HFFc6 (cell line): ENCODE measurements at regions not wholly inside any gene's neighbourhood (a gene's known extent, or its start where the extent isn't known, plus 50 kb on each side); places are given as distances from the start of the nearest gene placed in this dataset.

ENCODE experiments used
- DNase-seq: peaks from one replicate; pipeline ENCODE4 v3.0.0-alpha.2; 2018
- H3K27ac Mint-ChIP-seq: 2 replicates; pipeline ENCODE4 v1.8.0; 2020; ENCODE audit warnings: mild to moderate bottlenecking, mixed read lengths
- H3K27me3 Mint-ChIP-seq: 2 replicates; pipeline ENCODE4 v1.8.0; 2021; ENCODE audit warnings: mild to moderate bottlenecking, moderate library complexity, mixed read lengths; ENCODE audit not compliant: insufficient read depth
- H3K36me3 Mint-ChIP-seq: 2 replicates; pipeline ENCODE4 v1.8.0; 2021; ENCODE audit warnings: low read depth, mixed read lengths
- H3K4me1 Mint-ChIP-seq: 2 replicates; pipeline ENCODE4 v1.8.0; 2020; ENCODE audit warnings: low read depth, mixed read lengths
- H3K4me3 Mint-ChIP-seq: 2 replicates; pipeline ENCODE4 v1.8.0; 2020; ENCODE audit warnings: mild to moderate bottlenecking, moderate library complexity, mixed read lengths
- H3K9me3 Mint-ChIP-seq: 2 replicates; pipeline ENCODE4 v1.8.0; 2020; ENCODE audit warnings: mild to moderate bottlenecking, mixed read lengths
- TF ChIP-seq, protein P1 (sequence below): fragments of 200-600 bp; sonication (generic); IDR thresholded peaks from 2 replicates; pipeline ENCODE4 v1.5.0; 2021; ENCODE audit warnings: antibody characterized with exemption, mild to moderate bottlenecking

GRCh38 chrX:40167850-40168479 is 70.2 kb upstream of the BCOR start:
- Mint-ChIP-seq H3K4me3 (peak overlapping the region; percentile 83), H3K4me1 (peaks cover 33% of the 10 kb centered on the region), H3K27ac (peak overlapping the region; percentile 53; the same call in 1 of the 2 replicates), H3K36me3 (no peaks in the 10 kb centered on the region), H3K9me3 (no peaks in the 10 kb centered on the region), H3K27me3 (no peaks in the 10 kb centered on the region; the same call in 1 of the 2 replicates)
- TF ChIP-seq, protein P1, sequence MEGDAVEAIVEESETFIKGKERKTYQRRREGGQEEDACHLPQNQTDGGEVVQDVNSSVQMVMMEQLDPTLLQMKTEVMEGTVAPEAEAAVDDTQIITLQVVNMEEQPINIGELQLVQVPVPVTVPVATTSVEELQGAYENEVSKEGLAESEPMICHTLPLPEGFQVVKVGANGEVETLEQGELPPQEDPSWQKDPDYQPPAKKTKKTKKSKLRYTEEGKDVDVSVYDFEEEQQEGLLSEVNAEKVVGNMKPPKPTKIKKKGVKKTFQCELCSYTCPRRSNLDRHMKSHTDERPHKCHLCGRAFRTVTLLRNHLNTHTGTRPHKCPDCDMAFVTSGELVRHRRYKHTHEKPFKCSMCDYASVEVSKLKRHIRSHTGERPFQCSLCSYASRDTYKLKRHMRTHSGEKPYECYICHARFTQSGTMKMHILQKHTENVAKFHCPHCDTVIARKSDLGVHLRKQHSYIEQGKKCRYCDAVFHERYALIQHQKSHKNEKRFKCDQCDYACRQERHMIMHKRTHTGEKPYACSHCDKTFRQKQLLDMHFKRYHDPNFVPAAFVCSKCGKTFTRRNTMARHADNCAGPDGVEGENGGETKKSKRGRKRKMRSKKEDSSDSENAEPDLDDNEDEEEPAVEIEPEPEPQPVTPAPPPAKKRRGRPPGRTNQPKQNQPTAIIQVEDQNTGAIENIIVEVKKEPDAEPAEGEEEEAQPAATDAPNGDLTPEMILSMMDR = no peak
- DNase-seq = no peak

GRCh38 chrX:40167233-40167849 is 69.6 kb upstream of the BCOR start:
- no peak for DNase-seq
- H3K36me3 Mint-ChIP-seq = no peaks in the 10 kb centered on the region
- H3K4me3 Mint-ChIP-seq = peak overlapping the region; percentile 83
- peak overlapping the region; percentile 53 for H3K27ac Mint-ChIP-seq
- no peaks in the 10 kb centered on the region; the same call in 1 of the 2 replicates for H3K27me3 Mint-ChIP-seq
- TF ChIP-seq, protein P1 = no peak
- H3K9me3 Mint-ChIP-seq = no peaks in the 10 kb centered on the region
- peaks cover 32% of the 10 kb centered on the region for H3K4me1 Mint-ChIP-seq

GRCh38 chrX:40166582-40166981 is 68.8 kb upstream of the BCOR start:
- Mint-ChIP-seq H3K9me3 (no peaks in the 10 kb centered on the region), H3K27ac (peak overlapping the region; percentile 53), H3K36me3 (no peaks in the 10 kb centered on the region), H3K27me3 (peaks cover 2% of the 10 kb centered on the region), H3K4me1 (peaks cover 32% of the 10 kb centered on the region), H3K4me3 (peak overlapping the region; percentile 83)
- TF ChIP-seq, protein P1 = no peak
- DNase-seq = peak; percentile 6

DNA sequence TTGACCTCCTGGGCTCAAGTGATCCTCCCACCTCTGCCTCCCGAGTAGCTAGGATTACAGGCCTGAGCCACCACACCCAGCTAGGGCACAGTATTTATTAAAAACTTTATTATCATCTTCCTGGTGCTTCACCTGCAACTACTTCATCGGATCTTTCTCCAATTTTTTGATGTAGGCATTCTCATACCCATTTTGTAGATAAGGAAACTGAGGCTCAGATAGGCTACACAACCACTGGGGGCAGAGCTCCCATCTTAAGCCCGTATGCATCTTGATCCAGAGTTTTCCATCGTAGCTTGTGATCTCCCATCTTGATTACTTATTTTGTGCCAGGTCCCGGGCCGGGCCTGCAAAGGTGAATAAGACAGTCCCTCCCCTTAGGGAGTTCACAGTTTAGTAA is 68.1 kb upstream of the BCOR start:
- peaks cover 2% of the 10 kb centered on the region for H3K27me3 Mint-ChIP-seq
- H3K27ac Mint-ChIP-seq = no peak overlapping the region
- H3K4me3 Mint-ChIP-seq = no peak overlapping the region
- DNase-seq = no peak
- TF ChIP-seq, protein P1 = no peak
- H3K4me1 Mint-ChIP-seq = peaks cover 26% of the 10 kb centered on the region
- no peaks in the 10 kb centered on the region for H3K36me3 Mint-ChIP-seq
- no peaks in the 10 kb centered on the region for H3K9me3 Mint-ChIP-seq

DNA sequence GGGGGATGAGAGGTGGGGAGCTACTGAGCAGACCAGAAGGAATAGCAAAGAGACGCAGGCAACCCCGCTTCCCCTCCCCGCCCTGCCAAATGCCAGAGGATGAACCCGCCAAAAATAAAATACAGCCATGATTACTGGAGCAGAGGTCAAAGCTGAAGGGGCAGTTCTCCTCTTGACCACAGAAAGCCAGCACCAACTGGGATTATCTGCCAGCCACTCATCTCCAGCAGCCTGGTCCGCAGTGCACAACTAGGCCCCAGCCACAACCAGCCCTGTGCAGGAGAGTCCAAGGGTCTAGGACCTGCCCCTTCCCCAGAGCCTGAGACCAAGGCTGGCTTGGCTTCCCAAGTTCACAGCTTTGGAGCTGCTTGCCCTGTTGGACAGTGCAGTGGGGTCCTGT is 67.4 kb upstream of the BCOR start:
- peaks cover 22% of the 10 kb centered on the region for H3K4me1 Mint-ChIP-seq
- no peak for DNase-seq
- no peaks in the 10 kb centered on the region for H3K36me3 Mint-ChIP-seq
- H3K4me3 Mint-ChIP-seq = no peak overlapping the region
- H3K9me3 Mint-ChIP-seq = no peaks in the 10 kb centered on the region
- TF ChIP-seq, protein P1 = no peak
- no peak overlapping the region for H3K27ac Mint-ChIP-seq
- peaks cover 2% of the 10 kb centered on the region for H3K27me3 Mint-ChIP-seq
